ENCODE measurements at regions not wholly inside any gene's neighbourhood (a gene's known extent, or its start where the extent isn't known, plus 50 kb on each side); places are given as distances from the start of the nearest gene placed in this dataset.
"Not testable (repeated sequence)": the region's sequence is repeated elsewhere in the genome, so short reads cannot be mapped to it uniquely, and the experiment has no call there.

GRCh38 chr6:58008001-58008335, 690.5 kb downstream of the PRIM2 start:
- H3K27me3 Mint-ChIP-seq; DNase-seq (ENCODE audit: low spot score, unreplicated experiment); H3K27ac Mint-ChIP-seq; H3K4me3 Mint-ChIP-seq (ENCODE audit: low read depth); H3K36me3 Mint-ChIP-seq (ENCODE audit: insufficient read depth); H3K4me1 Mint-ChIP-seq (ENCODE audit: low read depth): not testable (repeated sequence)
- H3K9me3 Mint-ChIP-seq (ENCODE audit: low read depth) = peaks cover 28% of the 10 kb centered on the region

DNA sequence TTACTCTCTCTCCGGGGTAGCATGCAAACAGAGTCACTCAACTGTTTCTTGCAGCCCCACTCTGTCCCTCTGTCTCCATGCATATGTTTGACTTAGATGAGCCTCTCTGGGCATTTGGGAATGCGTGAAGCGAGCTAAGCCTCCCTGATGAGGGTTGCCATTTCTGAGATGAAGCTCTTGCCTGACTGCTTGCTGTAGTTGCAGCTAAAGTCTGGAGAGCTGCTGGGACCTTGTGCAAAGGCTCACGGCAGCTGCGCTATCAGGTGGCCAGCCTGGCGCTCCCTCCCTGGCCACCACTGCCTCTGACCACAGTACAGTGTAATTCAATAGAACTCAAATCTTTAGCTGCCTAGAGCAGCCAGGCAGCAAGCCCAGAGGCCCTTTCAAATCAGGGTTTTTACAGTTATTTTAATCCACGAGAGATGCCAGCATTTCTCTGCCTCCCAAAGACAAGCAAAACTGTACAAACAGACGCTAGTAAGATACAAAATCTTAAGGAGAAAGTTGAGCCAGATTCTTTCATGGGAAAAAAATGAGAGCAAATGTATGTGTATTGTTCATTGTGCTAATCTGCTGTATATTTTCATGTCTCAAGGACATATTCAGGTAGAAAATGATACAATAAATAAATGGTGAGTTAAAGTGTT, 694.6 kb downstream of the PRIM2 start:
- not testable (repeated sequence) for H3K36me3 Mint-ChIP-seq (ENCODE audit: insufficient read depth); H3K27ac Mint-ChIP-seq; DNase-seq (ENCODE audit: low spot score, unreplicated experiment); H3K4me3 Mint-ChIP-seq (ENCODE audit: low read depth); H3K4me1 Mint-ChIP-seq (ENCODE audit: low read depth); H3K27me3 Mint-ChIP-seq
- peaks cover 37% of the 10 kb centered on the region for H3K9me3 Mint-ChIP-seq (ENCODE audit: low read depth)

- not testable (repeated sequence) for H3K27me3 Mint-ChIP-seq; H3K4me3 Mint-ChIP-seq (ENCODE audit: low read depth); H3K36me3 Mint-ChIP-seq (ENCODE audit: insufficient read depth); DNase-seq (ENCODE audit: low spot score, unreplicated experiment); H3K4me1 Mint-ChIP-seq (ENCODE audit: low read depth); H3K27ac Mint-ChIP-seq
- peaks cover 39% of the 10 kb centered on the region for H3K9me3 Mint-ChIP-seq (ENCODE audit: low read depth)
These were observed 699.2 kb downstream of the PRIM2 start for GRCh38 chr6:58016614-58017013.

DNA sequence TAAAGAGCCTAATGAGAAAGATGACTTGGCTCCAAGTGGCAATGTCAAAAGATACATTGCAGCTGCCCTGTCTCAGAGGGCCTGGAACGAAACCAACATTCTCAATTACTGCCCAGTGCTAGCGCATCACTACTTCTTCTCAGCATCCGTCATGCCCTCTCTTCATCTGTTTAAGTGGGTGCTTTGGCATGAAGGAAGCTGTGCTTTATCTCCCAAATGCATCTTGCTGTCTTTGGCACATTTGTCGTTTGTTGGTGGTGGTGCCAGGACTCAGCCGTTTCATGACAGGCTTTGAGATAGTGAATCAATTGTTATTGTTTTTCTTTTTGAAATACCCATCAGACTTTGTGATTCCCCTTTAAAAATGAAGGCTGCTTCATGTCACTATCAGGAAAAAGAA, 710.8 kb downstream of the PRIM2 start:
- not testable (repeated sequence) for H3K36me3 Mint-ChIP-seq (ENCODE audit: insufficient read depth); H3K4me1 Mint-ChIP-seq (ENCODE audit: low read depth)

DNA sequence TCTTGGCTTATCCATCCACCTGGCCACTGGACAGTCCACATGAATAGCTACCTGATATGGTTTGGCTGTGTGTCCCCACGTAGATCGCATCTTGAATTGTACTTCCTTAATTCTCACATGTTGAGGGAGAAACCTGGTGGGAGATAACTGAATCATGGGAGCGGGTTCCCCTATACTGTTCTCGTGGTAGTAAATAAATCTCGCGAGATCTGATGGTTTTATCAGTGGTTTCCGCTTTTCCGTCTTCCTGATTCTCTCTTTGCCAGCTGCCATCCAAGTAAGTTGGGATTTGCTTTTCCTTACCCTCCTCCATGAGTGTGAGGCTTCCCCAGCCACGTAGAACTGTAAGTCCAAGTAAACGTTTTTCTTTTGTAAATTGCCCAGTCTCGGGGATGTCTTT, 720.8 kb downstream of the PRIM2 start:
- not testable (repeated sequence) for H3K4me1 Mint-ChIP-seq (ENCODE audit: low read depth); H3K27me3 Mint-ChIP-seq; DNase-seq (ENCODE audit: low spot score, unreplicated experiment); H3K27ac Mint-ChIP-seq; H3K36me3 Mint-ChIP-seq (ENCODE audit: insufficient read depth); H3K4me3 Mint-ChIP-seq (ENCODE audit: low read depth)
- H3K9me3 Mint-ChIP-seq (ENCODE audit: low read depth) = peaks cover 28% of the 10 kb centered on the region

More for the DNA sequence above, 710.8 kb downstream of the PRIM2 start:
- not testable (repeated sequence) for DNase-seq (ENCODE audit: low spot score, unreplicated experiment); H3K27ac Mint-ChIP-seq; H3K4me3 Mint-ChIP-seq (ENCODE audit: low read depth); H3K27me3 Mint-ChIP-seq
- peaks cover 21% of the 10 kb centered on the region for H3K9me3 Mint-ChIP-seq (ENCODE audit: low read depth)

- not testable (repeated sequence) for H3K27me3 Mint-ChIP-seq; H3K27ac Mint-ChIP-seq; H3K4me3 Mint-ChIP-seq (ENCODE audit: low read depth); H3K4me1 Mint-ChIP-seq (ENCODE audit: low read depth); DNase-seq (ENCODE audit: low spot score, unreplicated experiment); H3K36me3 Mint-ChIP-seq (ENCODE audit: insufficient read depth)
- peaks cover 38% of the 10 kb centered on the region for H3K9me3 Mint-ChIP-seq (ENCODE audit: low read depth)
These were observed 729.2 kb downstream of the PRIM2 start for GRCh38 chr6:58046584-58046983.

- H3K4me1 Mint-ChIP-seq (ENCODE audit: low read depth); DNase-seq (ENCODE audit: low spot score, unreplicated experiment); H3K4me3 Mint-ChIP-seq (ENCODE audit: low read depth); H3K27ac Mint-ChIP-seq; H3K27me3 Mint-ChIP-seq; H3K36me3 Mint-ChIP-seq (ENCODE audit: insufficient read depth): not testable (repeated sequence)
- H3K9me3 Mint-ChIP-seq (ENCODE audit: low read depth) = peaks cover 43% of the 10 kb centered on the region
These were observed 730.0 kb downstream of the PRIM2 start for GRCh38 chr6:58047389-58047788.

- not testable (repeated sequence) for H3K4me3 Mint-ChIP-seq (ENCODE audit: low read depth); H3K36me3 Mint-ChIP-seq (ENCODE audit: insufficient read depth); H3K27ac Mint-ChIP-seq; DNase-seq (ENCODE audit: low spot score, unreplicated experiment); H3K4me1 Mint-ChIP-seq (ENCODE audit: low read depth); H3K27me3 Mint-ChIP-seq
- peaks cover 45% of the 10 kb centered on the region for H3K9me3 Mint-ChIP-seq (ENCODE audit: low read depth)
These were observed 730.4 kb downstream of the PRIM2 start for GRCh38 chr6:58047865-58048264.

DNA sequence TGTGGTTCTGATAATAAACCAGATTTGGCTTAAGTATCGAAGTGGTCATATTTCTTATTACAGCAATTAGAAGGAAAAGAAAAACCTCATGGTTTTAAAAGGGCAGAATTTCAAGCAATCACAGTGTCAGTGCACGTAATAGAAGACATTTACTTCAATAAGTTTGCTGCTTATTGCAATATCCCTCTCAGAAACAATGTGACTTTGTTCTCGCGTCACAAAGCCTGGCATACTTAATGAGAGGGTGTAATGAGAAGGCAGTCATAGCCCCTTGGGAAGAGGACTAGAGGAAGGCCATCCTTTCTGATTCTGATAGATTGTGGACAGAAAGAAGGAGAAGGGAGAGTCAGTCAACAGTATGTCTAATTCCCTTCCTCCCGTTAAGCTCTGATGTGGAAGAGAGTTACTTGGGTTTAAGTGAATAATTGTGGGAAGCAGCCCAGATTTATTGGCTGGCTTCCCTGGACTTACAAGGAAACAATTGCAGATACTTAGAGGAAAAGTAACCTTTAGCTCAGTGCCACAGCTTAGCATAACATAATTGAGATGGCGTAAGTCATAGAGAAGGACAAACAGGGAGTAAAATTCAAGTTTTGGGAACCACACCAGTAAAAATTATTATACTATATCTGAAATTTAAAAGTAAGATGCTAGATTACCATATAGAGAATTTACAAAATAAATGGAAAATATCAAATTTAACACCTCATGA, 738.2 kb downstream of the PRIM2 start:
- not testable (repeated sequence) for H3K27ac Mint-ChIP-seq; H3K36me3 Mint-ChIP-seq (ENCODE audit: insufficient read depth); H3K27me3 Mint-ChIP-seq; DNase-seq (ENCODE audit: low spot score, unreplicated experiment); H3K4me3 Mint-ChIP-seq (ENCODE audit: low read depth); H3K4me1 Mint-ChIP-seq (ENCODE audit: low read depth)
- H3K9me3 Mint-ChIP-seq (ENCODE audit: low read depth) = peaks cover 42% of the 10 kb centered on the region

GRCh38 chr6:58059701-58060100, 742.3 kb downstream of the PRIM2 start:
- not testable (repeated sequence) for H3K4me1 Mint-ChIP-seq (ENCODE audit: low read depth); H3K4me3 Mint-ChIP-seq (ENCODE audit: low read depth); DNase-seq (ENCODE audit: low spot score, unreplicated experiment); H3K36me3 Mint-ChIP-seq (ENCODE audit: insufficient read depth); H3K27me3 Mint-ChIP-seq; H3K27ac Mint-ChIP-seq
- H3K9me3 Mint-ChIP-seq (ENCODE audit: low read depth) = peaks cover 37% of the 10 kb centered on the region

GRCh38 chr6:58063542-58063941, 746.1 kb downstream of the PRIM2 start:
- not testable (repeated sequence) for H3K4me3 Mint-ChIP-seq (ENCODE audit: low read depth); H3K36me3 Mint-ChIP-seq (ENCODE audit: insufficient read depth); DNase-seq (ENCODE audit: low spot score, unreplicated experiment); H3K27me3 Mint-ChIP-seq; H3K4me1 Mint-ChIP-seq (ENCODE audit: low read depth); H3K27ac Mint-ChIP-seq
- H3K9me3 Mint-ChIP-seq (ENCODE audit: low read depth) = peaks cover 20% of the 10 kb centered on the region

DNA sequence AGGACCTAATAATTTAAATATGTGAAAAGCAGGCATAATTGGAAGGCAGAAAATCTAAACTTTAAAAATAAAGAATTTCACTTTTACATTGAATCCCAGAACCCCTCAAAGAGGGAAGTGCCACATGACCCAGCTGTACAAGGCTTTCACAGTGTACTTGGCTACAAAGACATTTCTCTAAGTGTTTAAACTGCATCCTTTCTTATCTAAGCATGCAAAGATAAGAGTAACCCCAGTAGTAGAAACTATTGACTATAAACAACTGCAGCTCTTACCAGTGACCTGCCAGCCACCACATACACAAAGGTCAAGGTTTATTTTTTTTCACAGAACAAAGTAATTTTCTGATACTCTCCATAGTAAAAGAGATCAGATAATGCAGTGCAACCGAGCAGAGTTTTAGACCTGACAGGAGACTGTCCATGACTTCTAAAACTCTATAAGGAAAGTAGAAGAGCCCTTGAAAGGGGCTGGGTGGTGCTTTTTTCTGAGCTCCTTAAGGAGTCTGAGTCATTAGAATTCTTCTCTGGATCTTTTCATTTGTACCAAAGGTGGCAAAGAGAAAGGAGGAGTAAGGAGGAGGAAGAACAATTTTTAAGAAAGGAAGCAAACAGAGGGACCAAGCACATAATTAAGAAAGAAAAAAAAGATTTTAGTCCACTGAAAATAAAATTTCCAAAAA, 750.6 kb downstream of the PRIM2 start:
- H3K4me1 Mint-ChIP-seq (ENCODE audit: low read depth); H3K27me3 Mint-ChIP-seq; H3K36me3 Mint-ChIP-seq (ENCODE audit: insufficient read depth); DNase-seq (ENCODE audit: low spot score, unreplicated experiment); H3K4me3 Mint-ChIP-seq (ENCODE audit: low read depth); H3K27ac Mint-ChIP-seq: not testable (repeated sequence)
- peaks cover 18% of the 10 kb centered on the region for H3K9me3 Mint-ChIP-seq (ENCODE audit: low read depth)

Data from progenitor cell of endocrine pancreas (in vitro differentiated cells).